GM18517 (cell line): ENCODE measurements at regions not wholly inside any gene's neighbourhood (a gene's known extent, or its start where the extent isn't known, plus 50 kb on each side); places are given as distances from the start of the nearest gene placed in this dataset.
"Not testable (repeated sequence)": the region's sequence is repeated elsewhere in the genome, so short reads cannot be mapped to it uniquely, and the experiment has no call there.

Experiments
- ATAC-seq: cut with Tn5 transposase; IDR thresholded peaks from one replicate; pipeline ENCODE4 v1.9.1; 2021; ENCODE audit warnings: mild to moderate bottlenecking, moderate library complexity; ENCODE audit not compliant: unreplicated experiment

DNA sequence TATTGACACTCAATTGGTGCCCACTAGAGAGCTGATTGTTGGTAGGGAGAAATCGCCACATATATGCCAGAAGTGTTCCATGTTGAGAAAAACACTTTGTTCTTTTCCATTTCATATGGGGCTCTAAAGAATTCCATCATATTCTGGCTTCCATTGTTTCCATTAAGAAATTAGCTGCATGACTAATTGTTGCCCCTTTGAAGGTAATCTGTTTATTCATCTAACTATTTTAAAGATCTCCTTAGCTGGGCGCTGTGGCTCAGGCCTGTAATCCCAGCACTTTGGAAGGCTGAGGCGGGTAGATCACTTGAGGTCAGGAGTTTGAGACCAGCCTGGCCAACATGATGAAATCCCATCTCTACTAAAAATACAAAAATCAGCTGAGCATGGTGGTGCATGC is 109.9 kb downstream of the MRPL14 start:
- not testable (repeated sequence) for ATAC-seq

- ATAC-seq, result no peak
Measured at GRCh38 chr6:44016131-44016870, 111.0 kb downstream of the MRPL14 start.

GRCh38 chr6:44012078-44012493 is 115.2 kb downstream of the MRPL14 start:
- ATAC-seq, result no peak

DNA sequence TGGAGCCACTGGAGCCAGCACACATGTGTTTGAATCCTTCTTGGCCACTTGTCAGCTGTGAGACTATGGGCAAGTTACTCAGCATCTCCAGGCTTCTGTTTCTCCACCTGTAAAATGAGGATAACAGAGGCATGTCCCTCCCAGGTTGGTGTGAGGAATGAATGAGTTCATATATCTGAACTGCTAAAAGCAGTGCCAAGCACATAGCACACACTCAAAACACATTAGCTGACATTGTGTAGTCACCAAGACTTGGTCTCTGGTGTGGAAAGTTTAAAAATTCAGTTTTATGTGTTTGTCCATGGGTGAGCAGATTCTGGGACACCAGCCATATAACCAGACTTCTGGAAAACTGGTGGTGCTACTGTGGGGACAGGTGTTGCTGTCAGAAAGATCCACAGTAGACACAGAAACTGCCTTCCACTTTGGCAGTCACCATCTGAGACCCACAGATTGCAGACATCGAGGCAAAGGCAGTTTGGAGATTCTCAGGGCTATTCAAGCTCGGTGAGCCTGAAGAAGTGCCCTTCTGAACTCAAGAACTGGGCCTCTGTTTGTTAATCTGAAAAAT is 115.8 kb downstream of the MRPL14 start:
- ATAC-seq, result no peak

- ATAC-seq, result no peak
Measured at GRCh38 chr6:44010411-44011349, 116.6 kb downstream of the MRPL14 start.

DNA sequence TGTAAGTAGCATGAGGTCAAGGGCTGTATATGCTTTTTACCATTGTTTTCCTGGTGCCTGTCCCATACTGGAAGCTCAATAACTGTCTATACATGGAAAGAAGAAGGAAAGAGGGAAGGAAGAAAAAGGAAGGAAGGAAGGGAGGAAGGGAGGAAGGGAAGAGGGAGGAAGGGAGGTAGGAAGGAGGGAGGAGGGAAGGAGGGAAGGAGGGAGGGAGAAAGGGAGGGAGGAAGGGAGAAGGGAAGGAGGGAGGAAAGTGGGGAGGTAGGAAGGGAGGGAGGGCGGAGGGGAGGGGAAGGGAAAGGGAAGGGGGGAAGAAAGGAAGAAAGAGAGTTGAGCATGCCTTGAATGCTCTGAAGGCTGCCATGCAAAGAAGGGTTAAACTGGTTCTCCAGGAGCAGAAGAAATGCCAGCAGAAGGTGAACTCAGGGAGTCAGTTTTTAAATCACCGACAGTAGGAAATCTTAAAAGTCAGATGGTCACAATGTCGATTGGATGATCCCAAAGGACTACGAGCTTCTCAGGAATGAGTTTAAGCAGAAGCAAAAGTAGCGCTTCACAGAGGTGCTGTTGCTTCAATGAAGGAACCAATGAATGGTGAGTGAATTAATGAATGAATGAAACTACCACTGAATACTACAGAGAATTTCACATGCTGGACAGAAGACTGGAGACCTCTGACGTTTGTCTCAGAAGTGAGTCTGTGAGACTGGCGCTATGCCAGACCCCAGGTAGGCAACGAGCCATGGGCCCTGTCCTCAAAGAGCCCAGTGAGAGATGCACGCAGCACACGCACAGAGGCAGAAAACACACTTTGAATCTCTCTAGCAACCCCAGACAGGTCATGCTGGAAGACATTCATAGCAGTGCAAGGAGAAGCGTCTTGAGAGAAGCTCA is 117.6 kb downstream of the MRPL14 start:
- no peak for ATAC-seq

GRCh38 chr6:44008821-44009370 is 118.4 kb downstream of the MRPL14 start:
- no peak for ATAC-seq

GRCh38 chr6:44007818-44008621 is 119.2 kb downstream of the MRPL14 start:
- no peak for ATAC-seq

- no peak for ATAC-seq
Measured at GRCh38 chr6:44006872-44007303, 120.4 kb downstream of the MRPL14 start.

GRCh38 chr6:44006123-44006871 is 121.0 kb downstream of the MRPL14 start:
- no peak for ATAC-seq

DNA sequence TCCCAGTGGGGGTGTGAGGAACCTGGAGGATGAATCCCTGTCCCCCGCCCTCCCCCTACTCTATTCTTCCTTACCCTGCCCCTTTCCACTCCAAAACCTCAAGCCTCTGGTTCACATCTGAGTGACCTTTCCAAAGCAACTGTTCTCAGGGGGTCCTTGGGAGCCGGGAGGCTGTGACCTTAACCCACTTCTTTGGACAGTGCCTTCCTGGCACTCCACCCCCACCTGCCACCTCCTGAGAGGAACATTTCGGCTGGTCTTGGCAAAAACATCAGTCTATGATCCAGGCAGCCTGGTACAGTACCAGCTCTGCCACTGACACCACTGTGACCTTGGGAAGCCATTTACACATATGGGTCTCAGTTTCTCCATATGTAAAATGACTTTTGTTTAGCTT is 121.7 kb downstream of the MRPL14 start:
- no peak for ATAC-seq

- no peak for ATAC-seq
Measured at GRCh38 chr6:44004625-44005506, 122.4 kb downstream of the MRPL14 start.

DNA sequence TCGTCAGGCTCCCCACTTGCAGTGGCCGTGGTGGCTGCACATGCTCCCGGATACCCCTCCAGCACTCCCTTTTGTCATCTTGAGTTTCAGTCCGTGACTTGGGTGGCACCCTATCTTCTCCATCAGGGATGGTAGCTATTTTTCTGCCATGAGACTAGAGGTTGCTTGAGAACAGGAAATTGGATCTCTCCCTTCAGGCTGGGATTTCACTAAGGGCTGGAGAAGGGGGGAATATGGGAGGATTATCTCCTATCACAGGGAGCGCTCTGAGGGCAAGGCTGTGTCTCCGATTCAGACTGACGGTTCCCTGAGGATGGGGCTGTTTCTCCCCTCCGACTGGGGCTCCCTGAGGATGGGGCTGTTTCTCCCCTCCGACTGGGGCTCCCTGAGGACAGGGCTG is 123.1 kb downstream of the MRPL14 start:
- no peak for ATAC-seq

- ATAC-seq, result no peak
Measured at GRCh38 chr6:44003345-44004061, 123.7 kb downstream of the MRPL14 start.

DNA sequence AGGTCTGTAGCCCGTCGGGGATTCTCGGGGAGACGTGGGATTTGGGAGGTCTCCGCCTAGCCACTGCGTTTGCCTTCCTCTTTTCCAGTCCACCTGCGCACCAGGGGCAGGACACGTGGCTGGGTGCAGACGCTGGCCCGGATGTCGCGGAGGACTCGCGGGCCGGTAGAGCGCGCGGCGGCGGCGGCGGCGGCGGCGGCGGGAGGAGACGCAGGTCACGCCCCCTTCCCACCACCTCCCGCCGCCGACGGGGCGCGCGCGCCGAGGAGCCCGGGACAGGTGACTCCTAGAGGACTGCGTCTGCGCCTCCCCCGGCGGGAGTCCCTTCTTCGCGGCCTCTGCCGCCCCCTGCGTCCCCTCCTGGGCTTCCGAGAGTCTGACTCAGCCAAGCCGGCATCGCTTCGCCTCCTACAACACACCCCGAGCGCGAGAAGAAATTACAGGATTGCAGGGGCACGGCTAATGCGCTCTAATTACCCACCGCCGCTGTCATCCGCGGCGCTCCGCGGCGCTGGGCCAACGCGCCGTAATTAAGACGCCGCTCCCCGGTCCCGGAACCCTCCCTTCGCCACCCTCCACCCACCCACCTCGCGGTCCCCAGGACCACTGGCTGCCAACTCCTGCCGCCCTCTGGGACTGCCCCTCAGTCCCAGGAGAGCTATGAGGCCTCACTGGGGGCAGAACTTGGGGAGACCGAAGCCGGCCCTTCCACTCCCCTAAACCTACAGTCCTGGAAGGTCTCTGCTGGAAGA is 124.5 kb downstream of the MRPL14 start:
- no peak for ATAC-seq

- no peak for ATAC-seq
Measured at GRCh38 chr6:44002067-44002592, 125.1 kb downstream of the MRPL14 start.
